Astrocyte (in vitro differentiated cells and primary cell): ENCODE measurements at regions not wholly inside any gene's neighbourhood (a gene's known extent, or its start where the extent isn't known, plus 50 kb on each side); places are given as distances from the start of the nearest gene placed in this dataset.

Experiments
- EZH2 ChIP-seq: IDR thresholded peaks from 2 replicates; pipeline ENCODE4 v1.6.1; 2012; ENCODE audit warnings: mild to moderate bottlenecking, low read length, inconsistent platforms; ENCODE audit not compliant: insufficient read depth
- TF ChIP-seq, protein P1 (sequence below): IDR thresholded peaks from 2 replicates; pipeline ENCODE4 v1.5.1; 2011; ENCODE audit warnings: low read depth, mild to moderate bottlenecking, inconsistent platforms, low read length, moderate library complexity; ENCODE audit not compliant: insufficient read depth

DNA sequence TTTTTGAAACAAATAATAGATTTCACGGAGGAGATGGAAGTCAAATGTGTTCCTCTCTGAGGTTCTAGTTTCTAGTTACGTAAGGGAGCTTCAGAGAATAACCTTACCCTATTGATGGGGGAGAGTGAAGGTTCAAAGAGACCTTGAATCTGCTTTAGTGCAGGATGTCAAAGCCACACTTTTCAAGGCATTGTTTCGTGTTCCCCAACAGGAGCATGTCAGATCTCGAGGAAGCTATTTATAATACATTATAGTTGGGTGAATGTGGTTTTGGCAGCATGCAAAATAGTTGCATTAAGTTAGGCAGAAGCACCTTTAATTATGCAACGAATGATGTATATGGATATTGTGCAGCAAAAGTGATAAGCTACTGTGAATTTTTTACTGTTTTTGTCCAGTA, 614.9 kb downstream of the SLC16A7 start:
- TF ChIP-seq, protein P1, sequence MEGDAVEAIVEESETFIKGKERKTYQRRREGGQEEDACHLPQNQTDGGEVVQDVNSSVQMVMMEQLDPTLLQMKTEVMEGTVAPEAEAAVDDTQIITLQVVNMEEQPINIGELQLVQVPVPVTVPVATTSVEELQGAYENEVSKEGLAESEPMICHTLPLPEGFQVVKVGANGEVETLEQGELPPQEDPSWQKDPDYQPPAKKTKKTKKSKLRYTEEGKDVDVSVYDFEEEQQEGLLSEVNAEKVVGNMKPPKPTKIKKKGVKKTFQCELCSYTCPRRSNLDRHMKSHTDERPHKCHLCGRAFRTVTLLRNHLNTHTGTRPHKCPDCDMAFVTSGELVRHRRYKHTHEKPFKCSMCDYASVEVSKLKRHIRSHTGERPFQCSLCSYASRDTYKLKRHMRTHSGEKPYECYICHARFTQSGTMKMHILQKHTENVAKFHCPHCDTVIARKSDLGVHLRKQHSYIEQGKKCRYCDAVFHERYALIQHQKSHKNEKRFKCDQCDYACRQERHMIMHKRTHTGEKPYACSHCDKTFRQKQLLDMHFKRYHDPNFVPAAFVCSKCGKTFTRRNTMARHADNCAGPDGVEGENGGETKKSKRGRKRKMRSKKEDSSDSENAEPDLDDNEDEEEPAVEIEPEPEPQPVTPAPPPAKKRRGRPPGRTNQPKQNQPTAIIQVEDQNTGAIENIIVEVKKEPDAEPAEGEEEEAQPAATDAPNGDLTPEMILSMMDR, result no peak
- no peak for TF ChIP-seq EZH2
